HepG2 (cell line): ENCODE measurements at regions not wholly inside any gene's neighbourhood (a gene's known extent, or its start where the extent isn't known, plus 50 kb on each side); places are given as distances from the start of the nearest gene placed in this dataset.

Source experiments
- DDIT3 ChIP-seq: sonication (generic); formaldehyde crosslinking; IDR thresholded peaks from 2 replicates; pipeline ENCODE4 v1.4.0; 2020; ENCODE audit warnings: mild to moderate bottlenecking, missing genetic modification reagents
- EP300 ChIP-seq, 3 experiments: sonication (generic) in 1 of 3; formaldehyde crosslinking in 1 of 3; IDR thresholded peaks; 2 replicates each; pipeline versions ENCODE4 v1.5.1 to v1.6.1; 2011 to 2020; ENCODE audit warnings: low read depth in 2 of 3, low read length in 2 of 3, borderline replicate concordance in 1 of 3, improper control_type of control experiment in 1 of 3, mild to moderate bottlenecking in 1 of 3, missing genetic modification reagents in 1 of 3, moderate library complexity in 1 of 3
- FOXA1 ChIP-seq, 2 experiments: fragments of 450-650 bp in 1 of 2; sonication (generic) in 1 of 2; formaldehyde crosslinking in 1 of 2; IDR thresholded peaks; 2 replicates each; pipeline versions ENCODE4 v1.4.0 to v1.6.1; 2016 to 2020; ENCODE audit warnings: missing genetic modification reagents in 1 of 2
- GTF2F1 ChIP-seq: fragments of 150-350 bp; IDR thresholded peaks from 2 replicates; pipeline ENCODE4 v1.6.1; 2014; ENCODE audit warnings: low read length
- HCFC1 ChIP-seq: fragments of 150-350 bp; IDR thresholded peaks from 2 replicates; pipeline ENCODE4 v1.6.1; 2014; ENCODE audit warnings: low read depth, low read length
- ZFP82 ChIP-seq: sonication (generic); formaldehyde crosslinking; IDR thresholded peaks from 2 replicates; pipeline ENCODE4 v1.5.1; 2020; ENCODE audit warnings: mild to moderate bottlenecking, missing genetic modification reagents, borderline replicate concordance
- ZNF160 ChIP-seq: sonication (generic); formaldehyde crosslinking; IDR thresholded peaks from 2 replicates; pipeline ENCODE4 v1.8.0; 2022; ENCODE audit warnings: mild to moderate bottlenecking, inconsistent platforms, missing genetic modification reagents
- ZNF280B ChIP-seq: sonication (generic); formaldehyde crosslinking; IDR thresholded peaks from 2 replicates; pipeline ENCODE4 v1.5.0; 2020; ENCODE audit warnings: missing genetic modification reagents, mild to moderate bottlenecking, borderline replicate concordance
- TF ChIP-seq, protein P1 (sequence below): sonication (generic); formaldehyde crosslinking; IDR thresholded peaks from 2 replicates; pipeline ENCODE4 v1.5.0; 2020; ENCODE audit warnings: mild to moderate bottlenecking, missing genetic modification reagents, moderate library complexity

- no peak for TF ChIP-seq FOXA1 (IDR thresholded peaks at IDR 0.05)
- no peak for TF ChIP-seq FOXA1 (CRISPR knock-in tag; IDR thresholded peaks at IDR 0.05)
- no peak for TF ChIP-seq ZNF280B
- TF ChIP-seq, protein P1, sequence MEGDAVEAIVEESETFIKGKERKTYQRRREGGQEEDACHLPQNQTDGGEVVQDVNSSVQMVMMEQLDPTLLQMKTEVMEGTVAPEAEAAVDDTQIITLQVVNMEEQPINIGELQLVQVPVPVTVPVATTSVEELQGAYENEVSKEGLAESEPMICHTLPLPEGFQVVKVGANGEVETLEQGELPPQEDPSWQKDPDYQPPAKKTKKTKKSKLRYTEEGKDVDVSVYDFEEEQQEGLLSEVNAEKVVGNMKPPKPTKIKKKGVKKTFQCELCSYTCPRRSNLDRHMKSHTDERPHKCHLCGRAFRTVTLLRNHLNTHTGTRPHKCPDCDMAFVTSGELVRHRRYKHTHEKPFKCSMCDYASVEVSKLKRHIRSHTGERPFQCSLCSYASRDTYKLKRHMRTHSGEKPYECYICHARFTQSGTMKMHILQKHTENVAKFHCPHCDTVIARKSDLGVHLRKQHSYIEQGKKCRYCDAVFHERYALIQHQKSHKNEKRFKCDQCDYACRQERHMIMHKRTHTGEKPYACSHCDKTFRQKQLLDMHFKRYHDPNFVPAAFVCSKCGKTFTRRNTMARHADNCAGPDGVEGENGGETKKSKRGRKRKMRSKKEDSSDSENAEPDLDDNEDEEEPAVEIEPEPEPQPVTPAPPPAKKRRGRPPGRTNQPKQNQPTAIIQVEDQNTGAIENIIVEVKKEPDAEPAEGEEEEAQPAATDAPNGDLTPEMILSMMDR (CRISPR knock-in tag), result no peak
- TF ChIP-seq ZFP82, result no peak
- TF ChIP-seq HCFC1, result no peak
- TF ChIP-seq GTF2F1, result no peak
- no peak for TF ChIP-seq EP300 (IDR thresholded peaks at IDR 0.05; ENCODE audit: low read depth in 2 of 2, low read length in 2 of 2)
- no peak for TF ChIP-seq EP300 (CRISPR knock-in tag; IDR thresholded peaks at IDR 0.05; ENCODE audit: borderline replicate concordance)
- no peak for TF ChIP-seq ZNF160 (CRISPR knock-in tag)
- no peak for TF ChIP-seq DDIT3 (CRISPR knock-in tag)
Measured at GRCh38 chr2:53235836-53236582, 531.6 kb upstream of the CHAC2 start.
